ENCODE measurements at regions not wholly inside any gene's neighbourhood (a gene's known extent, or its start where the extent isn't known, plus 50 kb on each side); places are given as distances from the start of the nearest gene placed in this dataset.

GRCh38 chr5:133741396-133741795, 129.1 kb upstream of the FSTL4 start:
- H3K4me1 ChIP-seq (ENCODE audit: control insufficient read depth, insufficient read depth, low read length): no peaks in the 10 kb centered on the region
- TF ChIP-seq POLR2AphosphoS5 (IDR thresholded peaks at IDR 0.05; ENCODE audit: low read depth, low read length) (no peak), TCF7L2 (IDR thresholded peaks at IDR 0.05; ENCODE audit: low read depth, low read length) (no peak), REST (IDR thresholded peaks at IDR 0.05; ENCODE audit: insufficient read depth in 1 of 2, low read depth in 2 of 2, low read length in 1 of 2) (no peak), CTCF (IDR thresholded peaks at IDR 0.05) (no peak), SIN3A (IDR thresholded peaks at IDR 0.05; ENCODE audit: borderline replicate concordance, insufficient read depth, low read depth, low read length) (no peak)
- no peaks in the 10 kb centered on the region for H3K9me3 ChIP-seq (ENCODE audit: control insufficient read depth, insufficient read depth, low read depth, low read length)
- no peak overlapping the region for H3K27ac ChIP-seq (ENCODE audit: low read length)
- ATAC-seq (no peak), DNase-seq (ENCODE audit: low read depth, low spot score) (no peak)
- no peak overlapping the region for H3K4me3 ChIP-seq (ENCODE audit: low read depth in 2 of 2, low read length in 2 of 2)
- no TSS peak for BruUV-seq (replicated peaks)
- in situ Hi-C loops (cut with HindIII; ENCODE audit: low pct_unique_long_range_greater_than_20kb, low sequenced_read_pairs) (no loop called here), intact Hi-C loops (cut with micrococcal nuclease; ENCODE audit: unreplicated experiment) (no loop called here)
- H3K27me3 ChIP-seq (ENCODE audit: control insufficient read depth, insufficient read depth, low read length): peaks cover 4% of the 10 kb centered on the region
- ChIA-PET POLR2A (no interaction called here), CTCF (no interaction called here)
- no peaks in the 10 kb centered on the region for H3K36me3 ChIP-seq (ENCODE audit: control insufficient read depth, insufficient read depth, low read length)

GRCh38 chr5:133739181-133739780, 126.9 kb upstream of the FSTL4 start:
- Histone ChIP-seq H3K4me1 (ENCODE audit: control insufficient read depth, insufficient read depth, low read length) (no peaks in the 10 kb centered on the region), H3K4me3 (ENCODE audit: low read depth in 2 of 2, low read length in 2 of 2) (no peak overlapping the region), H3K36me3 (ENCODE audit: control insufficient read depth, insufficient read depth, low read length) (no peaks in the 10 kb centered on the region), H3K27ac (ENCODE audit: low read length) (no peak overlapping the region), H3K9me3 (ENCODE audit: control insufficient read depth, insufficient read depth, low read depth, low read length) (no peaks in the 10 kb centered on the region), H3K27me3 (ENCODE audit: control insufficient read depth, insufficient read depth, low read length) (peaks cover 4% of the 10 kb centered on the region)
- CTCF ChIA-PET: no interaction called here
- DNase-seq (ENCODE audit: low read depth, low spot score) (no peak), ATAC-seq (no peak)
- in situ Hi-C loops (cut with HindIII; ENCODE audit: low pct_unique_long_range_greater_than_20kb, low sequenced_read_pairs): no loop called here
- intact Hi-C loops (cut with micrococcal nuclease; ENCODE audit: unreplicated experiment): no loop called here
- POLR2A ChIA-PET: no interaction called here
- TF ChIP-seq REST (IDR thresholded peaks at IDR 0.05; ENCODE audit: insufficient read depth in 1 of 2, low read depth in 2 of 2, low read length in 1 of 2) (no peak), CTCF (IDR thresholded peaks at IDR 0.05) (no peak), POLR2AphosphoS5 (IDR thresholded peaks at IDR 0.05; ENCODE audit: low read depth, low read length) (no peak), SIN3A (IDR thresholded peaks at IDR 0.05; ENCODE audit: borderline replicate concordance, insufficient read depth, low read depth, low read length) (no peak), TCF7L2 (IDR thresholded peaks at IDR 0.05; ENCODE audit: low read depth, low read length) (no peak)
- BruUV-seq (replicated peaks): no TSS peak

All from Panc1 (cell line).